GM12891 (cell line): ENCODE measurements at regions not wholly inside any gene's neighbourhood (a gene's known extent, or its start where the extent isn't known, plus 50 kb on each side); places are given as distances from the start of the nearest gene placed in this dataset.

ENCODE experiments used
- DNase-seq: peaks from one replicate; pipeline ENCODE4 v3.0.0; 2011; ENCODE audit warnings: low spot score; ENCODE audit not compliant: insufficient read length
- FAIRE-seq: peaks from 2 replicates; lab custom pipeline; 2011; peaks lifted over from hg19 to GRCh38; lab: Jason Lieb, UNC
- PAX5 ChIP-seq: IDR thresholded peaks from 2 replicates; pipeline ENCODE4 v1.6.1; 2011; ENCODE audit warnings: low read length, moderate library complexity, mild to moderate bottlenecking; ENCODE audit not compliant: insufficient read depth, severe bottlenecking
- POLR2A ChIP-seq: IDR thresholded peaks from 2 replicates; pipeline ENCODE4 v1.6.1; 2011; ENCODE audit warnings: low read depth, low read length, control low read depth
- POLR2AphosphoS5 ChIP-seq: IDR thresholded peaks from 2 replicates; pipeline ENCODE4 v1.6.1; 2011; ENCODE audit warnings: low read depth, low read length, control low read depth
- POU2F2 ChIP-seq: IDR thresholded peaks from 2 replicates; pipeline ENCODE4 v1.6.1; 2011; ENCODE audit warnings: low read depth, mild to moderate bottlenecking, control low read depth, low read length, moderate library complexity
- SPI1 ChIP-seq: IDR thresholded peaks from 2 replicates; pipeline ENCODE4 v1.6.1; 2011; ENCODE audit warnings: low read depth, low read length, control low read depth
- TAF1 ChIP-seq: IDR thresholded peaks from 2 replicates; pipeline ENCODE4 v1.6.1; 2011; ENCODE audit warnings: low read depth, low read length, control low read depth

DNA sequence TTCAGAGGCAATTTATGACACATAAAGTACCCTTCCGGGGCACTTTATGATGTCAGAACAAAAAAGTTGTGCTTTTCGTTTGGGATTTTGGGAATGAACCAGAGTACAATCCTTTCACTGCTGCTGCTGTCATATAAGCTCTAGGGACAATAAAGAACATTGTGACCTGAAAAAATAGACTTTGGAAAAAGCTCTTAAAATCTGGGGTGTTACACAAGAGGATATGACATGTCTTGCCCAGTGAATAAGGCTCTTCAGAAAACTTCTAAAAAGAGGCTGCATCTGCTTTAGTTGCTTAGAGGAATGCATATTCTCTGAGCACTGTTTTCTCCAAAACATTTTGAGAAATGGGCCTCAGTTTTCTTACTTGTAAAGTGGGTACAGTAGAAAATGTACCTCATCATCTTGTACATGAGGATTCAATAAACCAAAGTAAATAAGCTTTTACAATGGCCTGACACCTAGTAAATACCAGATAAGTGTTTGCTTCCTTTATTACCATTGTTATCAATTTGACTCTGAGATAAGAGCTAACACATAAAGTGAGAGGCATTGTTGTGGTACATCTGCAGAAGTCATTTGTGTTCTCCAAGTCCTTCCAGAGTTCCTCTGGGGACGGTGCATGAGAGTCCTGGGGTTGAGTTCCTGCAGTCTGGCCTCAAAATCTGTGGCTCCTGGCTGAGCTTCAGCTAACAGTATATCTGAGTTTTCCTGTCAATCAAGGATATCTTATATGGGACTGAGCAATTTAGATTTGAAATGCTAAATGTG lies 67.4 kb upstream of the EDNRB start:
- no peak for FAIRE-seq
- no peak for DNase-seq
- TF ChIP-seq PAX5 (no peak), POU2F2 (no peak), SPI1 (no peak), TAF1 (no peak), POLR2A (no peak)

DNA sequence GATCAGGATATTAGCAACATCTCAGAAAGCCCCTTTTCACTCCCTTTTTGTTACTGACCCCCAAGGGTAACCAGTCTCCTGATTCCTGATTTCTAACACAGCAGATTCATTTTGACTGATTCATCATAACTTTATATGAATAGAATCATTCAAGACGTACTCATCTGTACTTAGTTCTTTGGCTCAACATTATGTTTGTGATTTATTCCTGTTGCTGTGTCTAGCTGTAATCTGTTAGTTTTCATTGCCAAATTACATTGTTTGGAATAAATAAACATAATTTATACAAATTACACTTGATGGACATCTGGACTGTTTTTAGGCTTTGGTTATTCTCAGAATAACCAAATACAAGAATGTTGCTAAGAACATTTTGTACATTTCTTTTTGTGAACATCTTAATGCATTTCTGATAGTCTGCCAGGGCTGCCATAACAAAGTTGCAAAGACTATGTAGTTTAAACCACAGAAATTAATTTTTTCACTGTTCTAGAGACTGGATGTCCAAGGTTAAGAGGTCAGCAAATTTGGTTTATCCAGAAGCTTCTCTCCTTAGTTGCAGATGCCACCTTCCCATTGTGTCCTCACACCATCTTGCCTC lies 62.8 kb upstream of the EDNRB start:
- FAIRE-seq (no peak), DNase-seq (no peak)
- TF ChIP-seq PAX5 (no peak), POU2F2 (no peak), SPI1 (no peak), TAF1 (no peak), POLR2A (no peak), POLR2AphosphoS5 (no peak)

DNA sequence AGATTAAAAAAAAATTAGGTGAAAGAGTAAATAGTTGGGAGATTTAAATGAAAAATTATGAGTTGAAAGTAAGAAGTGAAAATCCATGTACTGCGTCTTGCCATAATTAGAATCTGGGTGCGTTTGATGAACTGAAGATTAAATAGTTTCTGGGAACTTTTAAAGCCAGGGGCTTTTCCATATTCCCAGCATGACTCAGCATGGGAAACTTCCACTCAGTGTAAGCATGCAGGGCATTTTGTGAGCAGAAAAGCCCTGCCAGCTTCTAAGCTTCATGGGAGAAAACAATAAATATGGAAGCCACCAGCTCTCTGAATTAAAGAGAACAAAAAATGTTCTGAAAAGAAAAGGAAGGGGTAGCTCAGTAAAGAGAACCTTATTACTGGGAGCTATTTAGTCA lies 62.0 kb upstream of the EDNRB start:
- DNase-seq (no peak), FAIRE-seq (no peak)
- TF ChIP-seq POLR2A (no peak), POU2F2 (no peak), POLR2AphosphoS5 (no peak), PAX5 (no peak), TAF1 (no peak), SPI1 (no peak)

DNA sequence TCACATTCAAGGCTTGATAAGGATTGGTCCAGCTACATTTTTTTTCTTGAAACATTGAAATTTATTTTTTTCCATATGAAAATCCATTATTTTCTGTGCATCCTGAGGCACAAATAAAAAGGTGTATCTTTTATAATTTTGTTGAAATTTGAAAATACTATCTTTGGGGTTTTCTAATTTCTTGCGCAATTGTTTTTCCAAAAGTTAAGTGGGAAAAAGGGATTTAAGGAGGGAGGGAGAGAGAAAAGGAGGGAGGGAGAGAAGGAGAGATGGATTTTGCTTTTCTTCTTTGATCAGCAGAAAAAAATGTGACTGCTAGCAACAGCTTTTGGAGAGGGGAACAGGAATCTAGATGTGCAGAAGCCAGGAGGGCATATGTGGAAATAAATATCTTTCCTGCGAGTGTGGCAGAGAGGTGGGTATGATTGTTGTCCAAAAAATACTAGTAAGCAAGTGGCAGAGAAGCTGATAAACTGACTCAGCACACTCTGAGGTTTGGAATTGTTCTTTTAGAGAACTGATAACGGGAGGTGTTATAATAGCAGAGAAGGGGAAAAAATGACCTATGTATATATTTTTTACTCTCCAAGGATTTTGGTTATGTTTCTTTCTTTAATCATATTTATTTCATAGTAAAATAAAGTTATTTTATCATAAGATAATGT lies 61.2 kb upstream of the EDNRB start:
- no peak for DNase-seq
- FAIRE-seq: no peak
- TF ChIP-seq PAX5 (no peak), POLR2A (no peak), POLR2AphosphoS5 (no peak), SPI1 (no peak), POU2F2 (no peak), TAF1 (no peak)

DNA sequence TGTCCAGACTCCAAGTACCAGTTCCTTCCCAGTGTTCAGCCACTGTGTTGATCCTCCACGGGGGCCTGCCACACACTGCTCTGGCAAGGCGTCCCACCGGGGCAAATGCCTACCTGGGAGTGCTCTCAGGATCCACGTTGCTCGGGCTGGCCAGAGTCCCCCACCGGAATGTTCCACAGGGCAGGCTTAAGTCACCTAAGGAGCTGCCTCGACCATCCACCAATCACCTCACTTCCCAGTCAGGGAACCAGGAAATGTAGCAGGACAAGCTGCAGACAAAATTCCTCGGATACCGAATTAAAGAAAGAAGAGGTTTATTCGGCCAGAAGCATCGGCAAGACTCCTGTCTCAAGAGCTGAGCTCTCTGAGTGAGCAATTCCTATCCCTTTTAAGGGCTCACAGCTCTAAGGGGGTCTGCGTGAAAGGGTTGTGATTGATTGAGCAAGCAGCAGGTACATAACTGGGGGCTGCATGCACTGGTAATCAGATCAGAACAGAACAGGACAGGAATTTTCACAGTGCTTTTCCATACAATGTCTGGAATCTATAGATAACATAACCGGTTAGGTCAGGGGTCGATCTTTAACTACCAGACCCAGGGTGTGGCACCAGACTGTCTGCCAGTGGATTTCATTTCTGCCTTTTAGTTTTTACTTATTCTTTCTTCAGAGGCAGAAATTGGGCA lies 56.9 kb upstream of the EDNRB start:
- FAIRE-seq: no peak
- TF ChIP-seq POLR2A: no peak
- no peak for TF ChIP-seq POU2F2
- no peak for TF ChIP-seq SPI1
- TF ChIP-seq POLR2AphosphoS5: no peak
- TF ChIP-seq TAF1: no peak
- no peak for TF ChIP-seq PAX5
- no peak for DNase-seq

DNA sequence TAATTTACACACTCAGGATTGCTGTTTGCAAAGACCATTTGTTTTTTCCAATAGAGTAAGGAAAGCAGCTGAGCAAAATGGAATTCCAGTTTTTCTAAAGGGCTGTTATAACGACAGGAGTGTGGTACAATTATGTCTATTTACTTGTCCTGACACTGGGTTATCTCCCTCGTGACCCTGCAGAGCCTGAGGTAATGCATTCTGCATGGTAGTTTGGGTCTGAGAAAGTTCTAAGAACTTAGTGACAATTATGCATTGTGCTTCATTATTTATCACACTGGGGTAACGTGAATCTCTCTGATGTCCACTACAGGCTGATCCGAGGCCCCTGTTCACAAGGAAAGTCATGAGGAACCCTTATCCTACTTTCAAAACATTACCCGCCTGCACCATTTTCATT lies 50.7 kb upstream of the EDNRB start:
- DNase-seq (no peak), FAIRE-seq (no peak)
- no peak for TF ChIP-seq POLR2A
- TF ChIP-seq POLR2AphosphoS5: no peak
- no peak for TF ChIP-seq SPI1
- no peak for TF ChIP-seq POU2F2
- TF ChIP-seq PAX5: no peak
- TF ChIP-seq TAF1: no peak
